Type B pancreatic cell (in vitro differentiated cells): ENCODE measurements at regions not wholly inside any gene's neighbourhood (a gene's known extent, or its start where the extent isn't known, plus 50 kb on each side); places are given as distances from the start of the nearest gene placed in this dataset.

Experiments
- DNase-seq: peaks from one replicate; pipeline ENCODE4 v3.0.0; 2021; ENCODE audit warnings: mixed read lengths; ENCODE audit not compliant: unreplicated experiment; ENCODE audit errors: extremely low spot score
- H3K27ac Mint-ChIP-seq: 2 replicates; pipeline ENCODE4 v1.8.0; 2021; ENCODE audit warnings: mild to moderate bottlenecking, mixed read lengths
- H3K27me3 Mint-ChIP-seq: 2 replicates; pipeline ENCODE4 v1.8.0; 2021; ENCODE audit warnings: mixed read lengths
- H3K36me3 Mint-ChIP-seq: 2 replicates; pipeline ENCODE4 v1.8.0; 2021; ENCODE audit warnings: mixed read lengths
- H3K4me1 Mint-ChIP-seq: one replicate; pipeline ENCODE4 v1.8.0; 2021; ENCODE audit warnings: mixed read lengths; ENCODE audit not compliant: unreplicated experiment
- H3K4me3 Mint-ChIP-seq: 2 replicates; pipeline ENCODE4 v1.8.0; 2021; ENCODE audit warnings: mild to moderate bottlenecking, mixed read lengths
- H3K9me3 Mint-ChIP-seq: 2 replicates; pipeline ENCODE4 v1.8.0; 2021; ENCODE audit warnings: mixed read lengths
- TF ChIP-seq, protein P1 (sequence below): fragments of 200-600 bp; sonication (generic); conservative IDR thresholded peaks from 2 replicates; pipeline ENCODE4 v1.5.0; 2021; ENCODE audit warnings: antibody characterized with exemption, mild to moderate bottlenecking

DNA sequence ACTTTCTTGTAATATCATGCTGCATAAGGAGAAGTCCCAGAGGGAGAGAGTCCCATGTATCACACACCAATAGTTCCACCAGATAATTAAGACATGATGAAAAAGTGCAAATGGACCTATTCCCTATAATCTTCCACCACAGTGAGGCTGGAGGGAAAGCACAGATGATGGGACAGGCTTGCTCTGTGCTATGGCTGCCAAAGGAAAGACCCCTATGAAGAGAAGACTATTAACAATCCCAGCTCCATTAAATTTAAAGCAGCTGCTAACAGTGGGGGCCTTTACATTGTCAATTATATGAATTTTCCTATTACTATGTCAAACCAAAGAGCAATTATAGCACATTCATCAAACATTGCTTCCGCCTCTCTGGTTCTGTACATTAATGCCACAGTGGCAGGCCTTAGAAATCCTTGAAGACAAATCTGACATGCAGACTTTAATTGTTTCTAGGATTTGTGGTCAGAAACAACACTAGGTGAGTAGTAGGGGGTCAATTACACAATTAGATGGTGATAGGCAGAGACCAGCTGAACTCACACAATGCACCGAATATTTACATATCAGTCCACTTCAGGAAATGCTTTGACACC is 551.3 kb downstream of the TLE1 start:
- Mint-ChIP-seq H3K27me3 (peaks cover 19% of the 10 kb centered on the region), H3K27ac (no peak overlapping the region), H3K9me3 (no peaks in the 10 kb centered on the region), H3K4me3 (no peak overlapping the region), H3K4me1 (peaks cover 9% of the 10 kb centered on the region), H3K36me3 (no peaks in the 10 kb centered on the region)
- no peak for DNase-seq
- TF ChIP-seq, protein P1, sequence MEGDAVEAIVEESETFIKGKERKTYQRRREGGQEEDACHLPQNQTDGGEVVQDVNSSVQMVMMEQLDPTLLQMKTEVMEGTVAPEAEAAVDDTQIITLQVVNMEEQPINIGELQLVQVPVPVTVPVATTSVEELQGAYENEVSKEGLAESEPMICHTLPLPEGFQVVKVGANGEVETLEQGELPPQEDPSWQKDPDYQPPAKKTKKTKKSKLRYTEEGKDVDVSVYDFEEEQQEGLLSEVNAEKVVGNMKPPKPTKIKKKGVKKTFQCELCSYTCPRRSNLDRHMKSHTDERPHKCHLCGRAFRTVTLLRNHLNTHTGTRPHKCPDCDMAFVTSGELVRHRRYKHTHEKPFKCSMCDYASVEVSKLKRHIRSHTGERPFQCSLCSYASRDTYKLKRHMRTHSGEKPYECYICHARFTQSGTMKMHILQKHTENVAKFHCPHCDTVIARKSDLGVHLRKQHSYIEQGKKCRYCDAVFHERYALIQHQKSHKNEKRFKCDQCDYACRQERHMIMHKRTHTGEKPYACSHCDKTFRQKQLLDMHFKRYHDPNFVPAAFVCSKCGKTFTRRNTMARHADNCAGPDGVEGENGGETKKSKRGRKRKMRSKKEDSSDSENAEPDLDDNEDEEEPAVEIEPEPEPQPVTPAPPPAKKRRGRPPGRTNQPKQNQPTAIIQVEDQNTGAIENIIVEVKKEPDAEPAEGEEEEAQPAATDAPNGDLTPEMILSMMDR: no peak

DNA sequence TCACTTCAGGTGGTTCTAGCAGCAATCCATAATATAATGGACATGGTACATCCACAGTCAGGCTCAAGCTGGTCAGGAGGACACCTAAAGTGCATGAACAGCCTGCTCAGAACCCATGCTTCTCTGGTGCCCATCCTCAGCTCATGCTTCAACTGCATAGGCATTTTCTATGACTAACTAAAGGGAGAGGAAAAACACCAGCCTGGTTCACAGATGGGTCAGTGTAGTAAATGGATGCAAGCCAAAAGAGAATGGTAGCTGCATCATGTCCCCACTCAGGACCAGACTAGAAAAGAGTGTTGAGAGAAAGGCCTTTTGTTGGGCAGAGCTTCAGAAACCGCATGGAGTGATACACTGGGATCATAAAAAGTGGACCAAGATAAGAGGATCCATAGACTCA is 556.6 kb downstream of the TLE1 start:
- Mint-ChIP-seq H3K4me3 (no peak overlapping the region), H3K4me1 (peaks cover 9% of the 10 kb centered on the region), H3K27me3 (peaks cover 24% of the 10 kb centered on the region), H3K9me3 (peaks cover 6% of the 10 kb centered on the region), H3K36me3 (no peaks in the 10 kb centered on the region), H3K27ac (no peak overlapping the region)
- TF ChIP-seq, protein P1: no peak
- no peak for DNase-seq

DNA sequence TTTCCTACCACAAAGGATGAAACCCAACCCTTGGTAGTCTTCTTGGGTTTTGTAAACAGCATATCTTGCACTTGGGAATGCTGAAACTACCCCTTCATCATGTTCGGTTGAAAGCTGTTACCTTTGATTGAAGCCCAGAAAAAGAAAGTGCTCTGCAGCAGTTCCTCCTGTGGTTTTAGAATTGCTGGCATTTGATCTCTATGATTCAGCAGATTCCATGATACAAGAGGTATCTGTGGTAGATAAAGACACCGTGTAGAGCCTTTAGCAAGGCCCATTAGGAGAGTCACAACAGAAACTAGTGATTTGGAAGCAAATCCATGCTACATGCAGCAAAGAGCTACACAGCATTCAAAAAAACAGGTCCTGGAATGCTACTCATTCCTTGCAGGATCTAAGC is 557.0 kb downstream of the TLE1 start:
- H3K36me3 Mint-ChIP-seq: no peaks in the 10 kb centered on the region
- peaks cover 6% of the 10 kb centered on the region for H3K9me3 Mint-ChIP-seq
- H3K27ac Mint-ChIP-seq: no peak overlapping the region
- H3K4me3 Mint-ChIP-seq: no peak overlapping the region
- TF ChIP-seq, protein P1: no peak
- H3K27me3 Mint-ChIP-seq: peaks cover 21% of the 10 kb centered on the region
- DNase-seq: no peak
- peaks cover 9% of the 10 kb centered on the region for H3K4me1 Mint-ChIP-seq

DNA sequence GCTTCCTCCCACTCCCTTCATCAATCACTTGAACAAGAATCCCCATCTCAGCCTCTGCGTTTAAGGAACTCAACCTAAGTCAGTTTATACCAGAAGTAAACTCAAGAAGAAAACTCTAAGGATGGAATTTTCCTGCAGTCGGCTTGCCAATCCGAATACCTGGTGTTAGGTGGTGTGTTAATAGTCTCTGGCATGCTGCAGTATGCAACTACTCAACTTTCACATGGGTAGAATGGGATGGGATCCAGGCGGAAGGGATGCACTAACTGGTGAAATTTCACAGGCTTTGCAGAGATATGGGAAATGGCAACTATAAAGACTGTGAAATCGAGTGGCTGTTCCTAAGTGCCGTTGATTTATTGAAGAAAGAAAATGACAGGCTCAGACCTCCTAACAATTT is 560.6 kb downstream of the TLE1 start:
- H3K36me3 Mint-ChIP-seq: no peaks in the 10 kb centered on the region
- peaks cover 15% of the 10 kb centered on the region for H3K4me1 Mint-ChIP-seq
- DNase-seq: no peak
- TF ChIP-seq, protein P1: no peak
- H3K9me3 Mint-ChIP-seq: peaks cover 6% of the 10 kb centered on the region
- no peak overlapping the region for H3K27ac Mint-ChIP-seq
- H3K27me3 Mint-ChIP-seq: peaks cover 16% of the 10 kb centered on the region
- H3K4me3 Mint-ChIP-seq: no peak overlapping the region

DNA sequence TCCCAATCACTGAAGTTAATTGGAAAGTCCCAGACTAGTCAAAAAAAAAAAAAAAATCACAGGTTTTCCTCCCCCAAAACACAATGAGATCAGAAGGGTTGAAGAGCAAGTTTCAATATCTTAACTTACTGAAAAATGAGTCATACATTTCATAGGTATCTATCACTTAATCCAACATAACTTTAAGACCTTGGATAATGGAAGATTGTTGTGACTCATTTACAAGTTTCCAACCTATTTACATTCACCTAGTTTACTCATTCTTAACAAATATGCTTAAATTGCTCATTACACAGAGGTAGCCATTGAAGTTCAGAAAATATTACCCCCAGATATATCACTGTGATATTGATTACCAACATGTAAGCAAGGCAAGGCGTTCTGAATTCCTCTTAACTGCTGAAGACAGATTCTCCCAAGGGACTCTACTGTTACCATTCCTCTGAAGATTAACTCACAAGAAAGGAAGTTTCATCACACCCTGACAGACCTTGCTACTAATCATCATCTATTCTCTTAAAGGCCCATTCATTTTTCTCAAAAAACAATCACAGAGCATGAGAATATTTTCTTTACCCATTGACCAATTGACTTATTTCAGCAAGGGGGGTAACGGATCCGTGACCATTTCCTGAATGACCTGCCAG is 563.8 kb downstream of the TLE1 start:
- Mint-ChIP-seq H3K27me3 (peaks cover 16% of the 10 kb centered on the region), H3K36me3 (no peaks in the 10 kb centered on the region), H3K27ac (no peak overlapping the region), H3K9me3 (peaks cover 5% of the 10 kb centered on the region), H3K4me3 (no peak overlapping the region), H3K4me1 (peaks cover 15% of the 10 kb centered on the region)
- DNase-seq: no peak
- TF ChIP-seq, protein P1: no peak
